ENCODE measurements at regions not wholly inside any gene's neighbourhood (a gene's known extent, or its start where the extent isn't known, plus 50 kb on each side); places are given as distances from the start of the nearest gene placed in this dataset.

GRCh38 chr4:36417146-36417545 is 135.7 kb downstream of the DTHD1 start:
- TF ChIP-seq, protein P1, sequence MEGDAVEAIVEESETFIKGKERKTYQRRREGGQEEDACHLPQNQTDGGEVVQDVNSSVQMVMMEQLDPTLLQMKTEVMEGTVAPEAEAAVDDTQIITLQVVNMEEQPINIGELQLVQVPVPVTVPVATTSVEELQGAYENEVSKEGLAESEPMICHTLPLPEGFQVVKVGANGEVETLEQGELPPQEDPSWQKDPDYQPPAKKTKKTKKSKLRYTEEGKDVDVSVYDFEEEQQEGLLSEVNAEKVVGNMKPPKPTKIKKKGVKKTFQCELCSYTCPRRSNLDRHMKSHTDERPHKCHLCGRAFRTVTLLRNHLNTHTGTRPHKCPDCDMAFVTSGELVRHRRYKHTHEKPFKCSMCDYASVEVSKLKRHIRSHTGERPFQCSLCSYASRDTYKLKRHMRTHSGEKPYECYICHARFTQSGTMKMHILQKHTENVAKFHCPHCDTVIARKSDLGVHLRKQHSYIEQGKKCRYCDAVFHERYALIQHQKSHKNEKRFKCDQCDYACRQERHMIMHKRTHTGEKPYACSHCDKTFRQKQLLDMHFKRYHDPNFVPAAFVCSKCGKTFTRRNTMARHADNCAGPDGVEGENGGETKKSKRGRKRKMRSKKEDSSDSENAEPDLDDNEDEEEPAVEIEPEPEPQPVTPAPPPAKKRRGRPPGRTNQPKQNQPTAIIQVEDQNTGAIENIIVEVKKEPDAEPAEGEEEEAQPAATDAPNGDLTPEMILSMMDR (IDR thresholded peaks at IDR 0.05), result no peak
- TF ChIP-seq POLR2A (IDR thresholded peaks at IDR 0.05), result no peak
